Stimulated activated naive B cell treated with anti-CD40 and anti-IgM and Interleukin-4, amounts not matched to agents 10 μg/mL and 1 μg/mL and 100 μg/mL, for 72 hours (primary cell): ENCODE measurements at regions not wholly inside any gene's neighbourhood (a gene's known extent, or its start where the extent isn't known, plus 50 kb on each side); places are given as distances from the start of the nearest gene placed in this dataset.

Experiments used
- ATAC-seq, 2 donors: fragments of 150-1000 bp; cut with Tn5 transposase; replicated peaks; 2 replicates each; pipeline ENCODE4 v1.10.0; 2021; ENCODE audit warnings: moderate library complexity in 1 of 2
- DNase-seq: peaks from one replicate; pipeline ENCODE4 v3.0.0; 2021
- H3K27ac Mint-ChIP-seq: one replicate; pipeline ENCODE4 v1.8.0; 2022; ENCODE audit warnings: mild to moderate bottlenecking, mixed read lengths
- H3K27me3 Mint-ChIP-seq, 2 donors: one replicate each; pipeline ENCODE4 v1.8.0; 2022; ENCODE audit warnings: mixed read lengths in 2 of 2
- H3K36me3 Mint-ChIP-seq, 2 donors: one replicate each; pipeline ENCODE4 v1.8.0; 2022; ENCODE audit warnings: mixed read lengths in 2 of 2, mild to moderate bottlenecking in 1 of 2
- H3K4me1 Mint-ChIP-seq, 2 donors: one replicate each; pipeline ENCODE4 v1.8.0; 2022; ENCODE audit warnings: mixed read lengths in 2 of 2, mild to moderate bottlenecking in 1 of 2
- H3K4me3 Mint-ChIP-seq, 2 donors: one replicate each; pipeline ENCODE4 v1.8.0; 2022; ENCODE audit warnings: mild to moderate bottlenecking in 2 of 2, mixed read lengths in 2 of 2, moderate library complexity in 1 of 2
- H3K9me3 Mint-ChIP-seq, 2 donors: one replicate each; pipeline ENCODE4 v1.8.0; 2022; ENCODE audit warnings: mixed read lengths in 2 of 2, mild to moderate bottlenecking in 1 of 2

- DNase-seq, result no peak
- no peaks in the 10 kb centered on the region for H3K27me3 Mint-ChIP-seq
- no peak for ATAC-seq
- H3K9me3 Mint-ChIP-seq, result peaks cover 10 to 12% of the 10 kb centered on the region in 2 donors
- H3K27ac Mint-ChIP-seq, result no peak overlapping the region
- no peak overlapping the region for H3K4me3 Mint-ChIP-seq
- no peaks in the 10 kb centered on the region for H3K36me3 Mint-ChIP-seq
- H3K4me1 Mint-ChIP-seq, result no peaks in the 10 kb centered on the region
These were observed 744.4 kb upstream of the ADAMTS16 start for GRCh38 chr5:4395752-4396151.

DNA sequence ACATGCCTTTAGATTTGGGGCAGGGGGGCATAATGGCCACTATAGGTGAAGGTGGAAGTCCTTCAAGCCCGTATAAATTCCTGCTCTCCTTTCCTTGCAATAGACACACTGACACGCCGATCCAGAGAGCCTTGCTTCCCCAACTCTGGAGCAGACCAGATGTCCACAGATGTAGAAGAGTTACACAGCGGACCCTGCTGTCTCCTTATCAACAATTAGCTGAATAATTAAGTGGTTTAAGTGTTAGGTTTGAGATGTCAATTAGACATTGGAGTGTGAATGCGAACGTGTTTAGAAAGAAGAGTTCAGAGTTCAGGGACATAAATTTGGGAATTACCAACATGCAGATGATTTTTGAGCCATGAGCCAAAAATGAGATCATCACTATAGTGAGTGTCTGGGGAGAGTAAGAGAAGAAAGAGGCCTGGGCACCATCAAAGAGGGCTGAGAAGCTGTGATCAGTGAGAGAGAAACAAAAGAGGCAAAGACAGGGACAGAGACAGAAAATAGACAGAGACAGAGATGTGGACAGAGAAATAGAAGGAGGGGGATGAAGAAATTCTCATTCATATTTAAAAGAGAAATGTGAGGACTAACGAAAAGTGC lies 734.4 kb upstream of the ADAMTS16 start:
- no peaks in the 10 kb centered on the region for H3K27me3 Mint-ChIP-seq
- H3K9me3 Mint-ChIP-seq, result peaks cover 0 to 9% of the 10 kb centered on the region in 2 donors
- H3K36me3 Mint-ChIP-seq, result no peaks in the 10 kb centered on the region
- H3K4me3 Mint-ChIP-seq, result no peak overlapping the region
- DNase-seq (no peak), ATAC-seq (no peak)
- no peak overlapping the region for H3K27ac Mint-ChIP-seq
- no peaks in the 10 kb centered on the region for H3K4me1 Mint-ChIP-seq

DNA sequence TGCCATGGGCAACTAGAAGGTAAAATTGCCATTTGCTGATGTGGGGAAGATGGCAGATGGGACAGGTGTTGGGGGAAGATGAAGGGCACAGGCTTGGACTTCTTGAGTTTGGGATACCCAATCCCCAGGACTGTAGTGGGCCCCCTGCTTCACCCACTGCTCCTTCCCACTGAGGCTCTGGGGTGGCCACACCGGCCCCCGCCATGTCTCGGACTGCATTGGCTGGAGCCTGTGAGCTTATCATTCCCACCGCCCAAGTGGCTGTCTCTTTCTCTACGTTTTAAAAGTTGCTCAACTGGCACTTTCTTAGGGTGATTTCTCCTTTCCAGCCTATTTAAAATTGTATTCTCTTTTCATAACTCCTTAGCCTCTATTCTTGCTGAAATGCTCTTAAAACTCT lies 730.0 kb upstream of the ADAMTS16 start:
- DNase-seq, result no peak
- H3K27me3 Mint-ChIP-seq, result no peaks in the 10 kb centered on the region
- H3K9me3 Mint-ChIP-seq, result peaks cover 6% of the 10 kb centered on the region in 2 donors
- no peaks in the 10 kb centered on the region for H3K36me3 Mint-ChIP-seq
- no peaks in the 10 kb centered on the region for H3K4me1 Mint-ChIP-seq
- no peak overlapping the region for H3K27ac Mint-ChIP-seq
- no peak for ATAC-seq
- H3K4me3 Mint-ChIP-seq, result no peak overlapping the region

- Mint-ChIP-seq H3K27ac (no peak overlapping the region), H3K9me3 (peaks cover 6 to 9% of the 10 kb centered on the region in 2 donors), H3K4me3 (no peak overlapping the region), H3K27me3 (no peaks in the 10 kb centered on the region), H3K4me1 (no peaks in the 10 kb centered on the region), H3K36me3 (no peaks in the 10 kb centered on the region)
- no peak for DNase-seq
- ATAC-seq, result no peak
These were observed 728.5 kb upstream of the ADAMTS16 start for GRCh38 chr5:4411664-4412063.

GRCh38 chr5:4413996-4414395 lies 726.1 kb upstream of the ADAMTS16 start:
- ATAC-seq, result no peak
- H3K9me3 Mint-ChIP-seq, result peaks cover 6 to 13% of the 10 kb centered on the region in 2 donors
- no peaks in the 10 kb centered on the region for H3K36me3 Mint-ChIP-seq
- no peak for DNase-seq
- H3K27ac Mint-ChIP-seq, result no peak overlapping the region
- no peaks in the 10 kb centered on the region for H3K4me1 Mint-ChIP-seq
- no peaks in the 10 kb centered on the region for H3K27me3 Mint-ChIP-seq
- H3K4me3 Mint-ChIP-seq, result no peak overlapping the region

- DNase-seq, result no peak
- no peak for ATAC-seq
- H3K27ac Mint-ChIP-seq, result no peak overlapping the region
- H3K36me3 Mint-ChIP-seq, result no peaks in the 10 kb centered on the region
- H3K9me3 Mint-ChIP-seq, result peaks cover 3 to 16% of the 10 kb centered on the region in 2 donors
- no peaks in the 10 kb centered on the region for H3K27me3 Mint-ChIP-seq
- H3K4me1 Mint-ChIP-seq, result no peaks in the 10 kb centered on the region
- H3K4me3 Mint-ChIP-seq, result no peak overlapping the region
These were observed 722.0 kb upstream of the ADAMTS16 start for GRCh38 chr5:4418084-4418483.

- ATAC-seq (no peak), DNase-seq (no peak)
- H3K4me3 Mint-ChIP-seq, result no peak overlapping the region
- H3K27me3 Mint-ChIP-seq, result no peaks in the 10 kb centered on the region
- no peaks in the 10 kb centered on the region for H3K4me1 Mint-ChIP-seq
- no peak overlapping the region for H3K27ac Mint-ChIP-seq
- H3K36me3 Mint-ChIP-seq, result no peaks in the 10 kb centered on the region
- peaks cover 2 to 12% of the 10 kb centered on the region in 2 donors for H3K9me3 Mint-ChIP-seq
These were observed 720.8 kb upstream of the ADAMTS16 start for GRCh38 chr5:4419281-4419680.

DNA sequence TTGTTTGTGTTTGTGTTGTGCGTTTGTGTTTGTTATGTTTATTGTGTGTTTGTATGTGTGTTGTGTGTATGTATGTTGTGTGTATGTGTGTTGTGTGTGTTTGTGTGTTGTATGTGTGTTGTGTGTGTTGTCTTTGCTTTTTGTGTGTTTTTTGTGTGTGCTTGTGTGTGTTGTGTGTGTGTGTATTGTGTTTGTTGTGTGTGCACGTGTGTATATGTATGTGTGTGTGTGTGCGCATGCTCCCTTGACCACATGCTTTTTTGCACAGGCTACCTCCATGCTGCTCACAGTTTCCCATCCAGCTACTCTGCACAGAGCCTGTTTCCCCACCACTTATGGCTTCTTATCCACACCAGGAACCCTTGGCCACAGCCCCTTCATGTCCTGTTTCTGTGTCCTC lies 720.0 kb upstream of the ADAMTS16 start:
- Mint-ChIP-seq H3K27me3 (no peaks in the 10 kb centered on the region), H3K4me1 (no peaks in the 10 kb centered on the region), H3K27ac (no peak overlapping the region), H3K36me3 (no peaks in the 10 kb centered on the region), H3K9me3 (peaks cover 2 to 12% of the 10 kb centered on the region in 2 donors), H3K4me3 (no peak overlapping the region)
- DNase-seq (no peak), ATAC-seq (no peak)

DNA sequence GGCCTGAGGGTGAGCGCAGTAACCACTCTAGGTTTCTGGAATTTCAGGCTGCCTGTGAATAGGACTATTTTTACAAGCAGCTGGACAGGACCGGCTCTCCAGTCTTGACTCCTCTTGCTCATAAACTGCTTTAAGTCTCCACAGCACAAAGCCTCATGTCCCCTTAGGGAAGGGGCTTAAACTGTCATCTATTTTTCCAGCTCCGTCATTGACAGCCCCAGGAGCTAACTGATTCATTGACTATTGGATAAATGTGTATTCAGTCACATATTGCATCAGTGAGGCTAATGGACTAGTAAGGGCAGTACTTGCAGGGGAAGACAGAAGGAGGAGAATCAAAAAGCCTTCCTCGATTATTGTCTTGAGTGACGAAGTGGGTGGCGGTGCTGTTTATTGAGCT lies 719.4 kb upstream of the ADAMTS16 start:
- ATAC-seq, result no peak
- Mint-ChIP-seq H3K36me3 (no peaks in the 10 kb centered on the region), H3K4me1 (no peaks in the 10 kb centered on the region), H3K4me3 (no peak overlapping the region), H3K9me3 (peaks cover 2 to 12% of the 10 kb centered on the region in 2 donors), H3K27me3 (no peaks in the 10 kb centered on the region), H3K27ac (no peak overlapping the region)
- DNase-seq, result no peak

DNA sequence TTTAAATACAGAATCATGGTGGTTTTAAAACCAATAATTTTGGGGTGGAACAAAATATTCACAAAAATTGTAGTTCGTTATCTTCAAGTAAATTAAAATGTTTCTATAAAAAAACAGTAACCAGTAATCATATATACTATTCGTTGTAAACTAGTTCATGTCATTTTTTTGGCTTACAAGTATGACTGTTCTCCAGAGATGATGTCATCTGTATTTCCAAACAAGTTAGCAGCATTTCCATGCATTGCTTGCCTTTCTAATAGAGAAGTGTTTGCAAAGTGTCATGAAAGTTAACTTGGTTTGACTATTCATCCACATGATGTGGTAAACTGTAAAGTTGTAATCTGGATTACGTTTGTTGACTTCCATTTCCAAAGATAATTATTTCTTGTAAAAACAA lies 717.9 kb upstream of the ADAMTS16 start:
- H3K27ac Mint-ChIP-seq, result no peak overlapping the region
- no peak for ATAC-seq
- no peaks in the 10 kb centered on the region for H3K4me1 Mint-ChIP-seq
- DNase-seq, result no peak
- H3K4me3 Mint-ChIP-seq, result no peak overlapping the region
- peaks cover 3 to 9% of the 10 kb centered on the region in 2 donors for H3K9me3 Mint-ChIP-seq
- no peaks in the 10 kb centered on the region for H3K36me3 Mint-ChIP-seq
- H3K27me3 Mint-ChIP-seq, result no peaks in the 10 kb centered on the region

DNA sequence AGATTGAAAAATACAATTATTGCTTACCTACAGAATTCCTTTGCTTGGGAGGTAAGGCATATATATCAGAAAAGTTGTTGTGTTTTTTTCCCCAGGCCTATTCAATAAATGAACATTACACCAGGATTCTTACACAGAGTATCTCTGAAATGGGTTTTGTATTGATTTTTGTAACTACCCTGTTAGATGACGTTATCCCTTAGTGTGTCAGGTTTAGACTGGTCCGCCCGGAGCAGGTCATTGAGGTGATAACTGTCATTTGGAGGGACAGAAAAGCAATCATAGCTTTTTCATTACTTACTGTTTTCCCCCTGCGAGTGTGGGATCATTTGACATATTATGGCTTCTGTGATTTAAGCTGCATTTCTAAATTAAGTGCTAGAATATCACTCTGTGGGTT lies 715.2 kb upstream of the ADAMTS16 start:
- no peaks in the 10 kb centered on the region for H3K4me1 Mint-ChIP-seq
- H3K36me3 Mint-ChIP-seq, result no peaks in the 10 kb centered on the region
- no peak overlapping the region for H3K27ac Mint-ChIP-seq
- H3K9me3 Mint-ChIP-seq, result peaks cover 4 to 8% of the 10 kb centered on the region in 2 donors
- DNase-seq, result no peak
- no peaks in the 10 kb centered on the region for H3K27me3 Mint-ChIP-seq
- H3K4me3 Mint-ChIP-seq, result no peak overlapping the region
- ATAC-seq, result no peak

DNA sequence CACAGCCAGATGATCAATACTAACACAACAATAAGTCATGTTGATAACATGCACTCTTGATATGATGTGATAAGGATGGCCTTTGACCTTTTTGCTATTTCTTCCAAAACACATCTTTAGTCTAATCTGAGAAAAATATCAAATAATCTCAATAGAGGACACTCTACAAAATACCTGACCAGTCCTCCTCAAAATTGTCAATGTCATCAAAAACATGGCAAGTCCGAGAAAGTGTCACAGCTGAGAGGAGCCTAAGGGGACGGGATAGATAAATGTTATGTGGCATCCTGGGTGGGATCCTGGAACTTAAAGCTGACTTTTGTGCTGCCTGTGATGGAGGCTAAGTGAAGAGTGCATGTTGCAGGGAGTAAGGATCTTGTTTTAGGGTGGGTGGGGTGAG lies 699.6 kb upstream of the ADAMTS16 start:
- DNase-seq (no peak), ATAC-seq (no peak)
- no peaks in the 10 kb centered on the region for H3K36me3 Mint-ChIP-seq
- H3K27me3 Mint-ChIP-seq, result no peaks in the 10 kb centered on the region
- no peak overlapping the region for H3K27ac Mint-ChIP-seq
- H3K4me3 Mint-ChIP-seq, result no peak overlapping the region
- peaks cover 6 to 7% of the 10 kb centered on the region in 2 donors for H3K9me3 Mint-ChIP-seq
- no peaks in the 10 kb centered on the region for H3K4me1 Mint-ChIP-seq

- no peak for ATAC-seq
- DNase-seq, result no peak
- Mint-ChIP-seq H3K27me3 (no peaks in the 10 kb centered on the region), H3K9me3 (peaks cover 13 to 14% of the 10 kb centered on the region in 2 donors), H3K4me1 (no peaks in the 10 kb centered on the region), H3K4me3 (no peak overlapping the region), H3K27ac (no peak overlapping the region), H3K36me3 (no peaks in the 10 kb centered on the region)
These were observed 697.9 kb upstream of the ADAMTS16 start for GRCh38 chr5:4442221-4442620.

- peaks cover 8 to 9% of the 10 kb centered on the region in 2 donors for H3K9me3 Mint-ChIP-seq
- H3K4me3 Mint-ChIP-seq, result no peak overlapping the region
- no peaks in the 10 kb centered on the region for H3K4me1 Mint-ChIP-seq
- no peaks in the 10 kb centered on the region for H3K27me3 Mint-ChIP-seq
- DNase-seq (no peak), ATAC-seq (no peak)
- H3K27ac Mint-ChIP-seq, result no peak overlapping the region
- H3K36me3 Mint-ChIP-seq, result no peaks in the 10 kb centered on the region
These were observed 692.5 kb upstream of the ADAMTS16 start for GRCh38 chr5:4447657-4448056.

DNA sequence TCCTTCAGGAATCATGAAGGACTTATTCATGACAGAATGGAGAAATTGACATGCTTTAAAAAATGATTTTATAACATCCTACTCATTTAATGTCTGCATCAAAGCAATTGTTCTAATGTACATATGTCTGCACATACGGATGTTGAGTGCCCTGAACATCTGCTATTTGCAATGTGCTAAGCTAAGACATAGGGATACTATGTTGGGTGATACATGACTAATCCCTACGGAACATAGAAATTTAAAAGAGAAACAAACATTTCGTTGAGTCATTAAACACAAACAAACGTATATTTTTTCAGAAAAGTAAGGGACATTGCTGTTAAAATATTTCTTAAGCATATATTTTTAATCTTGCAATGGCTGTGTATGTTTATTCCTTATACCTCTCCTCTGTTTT lies 686.5 kb upstream of the ADAMTS16 start:
- H3K27me3 Mint-ChIP-seq, result no peaks in the 10 kb centered on the region
- DNase-seq, result no peak
- no peak for ATAC-seq

GRCh38 chr5:4479426-4479825 lies 660.7 kb upstream of the ADAMTS16 start:
- H3K4me3 Mint-ChIP-seq, result no peak overlapping the region
- no peaks in the 10 kb centered on the region for H3K27me3 Mint-ChIP-seq
- H3K36me3 Mint-ChIP-seq, result no peaks in the 10 kb centered on the region
- H3K27ac Mint-ChIP-seq, result no peak overlapping the region
- DNase-seq, result no peak
- no peaks in the 10 kb centered on the region for H3K4me1 Mint-ChIP-seq
- no peak for ATAC-seq
- peaks cover 9 to 11% of the 10 kb centered on the region in 2 donors for H3K9me3 Mint-ChIP-seq

More for the DNA sequence above, 686.5 kb upstream of the ADAMTS16 start:
- Mint-ChIP-seq H3K4me3 (no peak overlapping the region), H3K36me3 (no peaks in the 10 kb centered on the region), H3K27ac (no peak overlapping the region), H3K9me3 (peaks cover 3 to 5% of the 10 kb centered on the region in 2 donors), H3K4me1 (no peaks in the 10 kb centered on the region)
